GM06990 (cell line): ENCODE measurements at regions not wholly inside any gene's neighbourhood (a gene's known extent, or its start where the extent isn't known, plus 50 kb on each side); places are given as distances from the start of the nearest gene placed in this dataset.

Experiments used
- DNase-seq: peaks from one replicate; pipeline ENCODE4 v3.0.0-alpha.2; 2011; ENCODE audit not compliant: insufficient read length; ENCODE audit errors: extremely low read depth
- H3K27me3 ChIP-seq: replicated peaks from 2 replicates; pipeline ENCODE4 v1.6.0; 2011; ENCODE audit warnings: low read length; ENCODE audit not compliant: control insufficient read depth, insufficient read depth
- H3K36me3 ChIP-seq: 2 replicates; pipeline ENCODE4 v1.5.1; 2011; ENCODE audit warnings: low read length; ENCODE audit not compliant: control insufficient read depth, insufficient read depth
- H3K4me3 ChIP-seq: replicated peaks from 2 replicates; pipeline ENCODE4 v1.5.1; 2011; ENCODE audit warnings: low read depth, mild to moderate bottlenecking, control low read depth, low read length
- CTCF ChIP-seq: IDR thresholded peaks from 2 replicates; pipeline ENCODE4 v1.5.1; 2011; ENCODE audit warnings: low read length, control low read depth, mild to moderate bottlenecking, inconsistent platforms; ENCODE audit not compliant: insufficient read depth, poor library complexity, severe bottlenecking

GRCh38 chr16:88296437-88297177 is 86.2 kb upstream of the ZNF469 start:
- TF ChIP-seq CTCF = no peak
- Histone ChIP-seq H3K4me3 (no peak overlapping the region), H3K27me3 (no peaks in the 10 kb centered on the region; the same call in 1 of the 2 replicates), H3K36me3 (no peaks in the 10 kb centered on the region)
- no peak for DNase-seq

- no peak overlapping the region for H3K4me3 ChIP-seq
- DNase-seq = no peak
- no peak for TF ChIP-seq CTCF
- no peaks in the 10 kb centered on the region for H3K36me3 ChIP-seq
- H3K27me3 ChIP-seq = no peaks in the 10 kb centered on the region; the same call in 1 of the 2 replicates
These were observed 85.5 kb upstream of the ZNF469 start for GRCh38 chr16:88297178-88297720.

GRCh38 chr16:88298181-88298832 is 84.5 kb upstream of the ZNF469 start:
- no peaks in the 10 kb centered on the region; the same call in 1 of the 2 replicates for H3K27me3 ChIP-seq
- DNase-seq = no peak
- TF ChIP-seq CTCF = no peak
- no peak overlapping the region for H3K4me3 ChIP-seq
- no peaks in the 10 kb centered on the region for H3K36me3 ChIP-seq

GRCh38 chr16:88298833-88299745 is 83.7 kb upstream of the ZNF469 start:
- no peak for DNase-seq
- no peak for TF ChIP-seq CTCF
- Histone ChIP-seq H3K4me3 (no peak overlapping the region), H3K27me3 (no peaks in the 10 kb centered on the region; the same call in 1 of the 2 replicates), H3K36me3 (no peaks in the 10 kb centered on the region)

GRCh38 chr16:88299751-88300462 is 82.9 kb upstream of the ZNF469 start:
- H3K36me3 ChIP-seq = no peaks in the 10 kb centered on the region
- no peak for TF ChIP-seq CTCF
- H3K4me3 ChIP-seq = no peak overlapping the region
- no peaks in the 10 kb centered on the region; the same call in 1 of the 2 replicates for H3K27me3 ChIP-seq
- no peak for DNase-seq
